ENCODE measurements at regions not wholly inside any gene's neighbourhood (a gene's known extent, or its start where the extent isn't known, plus 50 kb on each side); places are given as distances from the start of the nearest gene placed in this dataset.

GRCh38 chr7:19235680-19236079, 90.5 kb upstream of the FERD3L start:
- TF ChIP-seq, protein P1, sequence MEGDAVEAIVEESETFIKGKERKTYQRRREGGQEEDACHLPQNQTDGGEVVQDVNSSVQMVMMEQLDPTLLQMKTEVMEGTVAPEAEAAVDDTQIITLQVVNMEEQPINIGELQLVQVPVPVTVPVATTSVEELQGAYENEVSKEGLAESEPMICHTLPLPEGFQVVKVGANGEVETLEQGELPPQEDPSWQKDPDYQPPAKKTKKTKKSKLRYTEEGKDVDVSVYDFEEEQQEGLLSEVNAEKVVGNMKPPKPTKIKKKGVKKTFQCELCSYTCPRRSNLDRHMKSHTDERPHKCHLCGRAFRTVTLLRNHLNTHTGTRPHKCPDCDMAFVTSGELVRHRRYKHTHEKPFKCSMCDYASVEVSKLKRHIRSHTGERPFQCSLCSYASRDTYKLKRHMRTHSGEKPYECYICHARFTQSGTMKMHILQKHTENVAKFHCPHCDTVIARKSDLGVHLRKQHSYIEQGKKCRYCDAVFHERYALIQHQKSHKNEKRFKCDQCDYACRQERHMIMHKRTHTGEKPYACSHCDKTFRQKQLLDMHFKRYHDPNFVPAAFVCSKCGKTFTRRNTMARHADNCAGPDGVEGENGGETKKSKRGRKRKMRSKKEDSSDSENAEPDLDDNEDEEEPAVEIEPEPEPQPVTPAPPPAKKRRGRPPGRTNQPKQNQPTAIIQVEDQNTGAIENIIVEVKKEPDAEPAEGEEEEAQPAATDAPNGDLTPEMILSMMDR (IDR thresholded peaks at IDR 0.05 in 8 of 11, conservative IDR thresholded peaks at IDR 0.05 in 3 of 11) = no peak
- TF ChIP-seq POLR2AphosphoS5 (IDR thresholded peaks at IDR 0.05) (no peak), POLR2A (IDR thresholded peaks at IDR 0.05) (no peak)
- H3K27ac ChIP-seq = no peak overlapping the region
- no peak for DNase-seq

DNA sequence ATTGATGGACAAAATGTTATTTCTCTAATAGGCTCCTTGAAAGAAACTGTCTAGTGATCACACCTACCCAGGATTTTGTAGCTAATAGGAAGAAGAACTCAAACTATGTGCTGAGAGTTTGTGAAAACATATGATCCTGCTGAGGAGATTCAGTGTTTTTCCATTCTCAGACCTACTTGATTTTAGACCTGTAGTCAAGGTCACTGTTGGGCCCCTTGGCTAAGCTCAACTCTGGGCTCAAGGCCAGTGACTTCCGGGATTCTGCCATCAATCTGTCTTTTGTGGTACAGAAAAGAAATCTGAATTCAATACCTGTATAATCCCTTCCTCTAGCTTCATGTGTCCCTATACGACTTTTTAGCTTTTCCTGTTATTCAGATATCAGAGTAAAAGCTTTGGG, 79.7 kb upstream of the FERD3L start:
- WGBS, 5 donors = 53 to 73% (median 69%) methylated on average over 2 of the region's 2 CpGs
- TF ChIP-seq POLR2A (IDR thresholded peaks at IDR 0.05) (no peak), POLR2AphosphoS5 (IDR thresholded peaks at IDR 0.05) (no peak)
- TF ChIP-seq, protein P1 (IDR thresholded peaks at IDR 0.05 in 8 of 11, conservative IDR thresholded peaks at IDR 0.05 in 3 of 11) = no peak
- no peak overlapping the region for H3K4me3 ChIP-seq
- no peak for DNase-seq
- H3K27ac ChIP-seq = no peak overlapping the region
- H3K36me3 ChIP-seq = no peaks in the 10 kb centered on the region
- H3K27me3 ChIP-seq (replicated peaks in 1 of 7) = peaks cover 0 to 9% (median 0%) of the 10 kb centered on the region in 7 donors
- intact Hi-C loops (cut with DNase I; ENCODE audit: low total_unique reads) = no loop called here
- H3K4me1 ChIP-seq = no peaks in the 10 kb centered on the region
- peaks cover 0 to 35% (median 6%) of the 10 kb centered on the region in 8 donors for H3K9me3 ChIP-seq

More at GRCh38 chr7:19235680-19236079, 90.5 kb upstream of the FERD3L start:
- WGBS, 5 donors = 84 to 92% (median 89%) methylated on average over 5 of the region's 5 CpGs
- H3K4me1 ChIP-seq = no peaks in the 10 kb centered on the region
- H3K9me3 ChIP-seq = peaks cover 0 to 46% (median 12%) of the 10 kb centered on the region in 8 donors
- intact Hi-C loops (cut with DNase I; ENCODE audit: low total_unique reads) = no loop called here
- no peak overlapping the region for H3K4me3 ChIP-seq
- no peaks in the 10 kb centered on the region for H3K27me3 ChIP-seq (replicated peaks in 1 of 7)
- H3K36me3 ChIP-seq = no peaks in the 10 kb centered on the region

GRCh38 chr7:19215412-19215811, 70.2 kb upstream of the FERD3L start:
- Histone ChIP-seq H3K4me1 (no peaks in the 10 kb centered on the region), H3K27ac (no peak overlapping the region), H3K9me3 (peaks cover 0 to 3% (median 0%) of the 10 kb centered on the region in 8 donors), H3K27me3 (replicated peaks in 1 of 7) (no peaks in the 10 kb centered on the region), H3K36me3 (no peaks in the 10 kb centered on the region), H3K4me3 (no peak overlapping the region)
- DNase-seq = no peak
- TF ChIP-seq, protein P1 (IDR thresholded peaks at IDR 0.05 in 8 of 11, conservative IDR thresholded peaks at IDR 0.05 in 3 of 11) = no peak
- no peak for TF ChIP-seq POLR2AphosphoS5 (IDR thresholded peaks at IDR 0.05)
- no peak for TF ChIP-seq POLR2A (IDR thresholded peaks at IDR 0.05)
- intact Hi-C loops (cut with DNase I; ENCODE audit: low total_unique reads) = no loop called here

- no peaks in the 10 kb centered on the region for H3K36me3 ChIP-seq
- no peak overlapping the region for H3K4me3 ChIP-seq
- H3K27ac ChIP-seq = no peak overlapping the region
- peaks cover 0 to 3% (median 0%) of the 10 kb centered on the region in 8 donors for H3K9me3 ChIP-seq
- intact Hi-C loops (cut with DNase I; ENCODE audit: low total_unique reads) = no loop called here
- no peaks in the 10 kb centered on the region for H3K4me1 ChIP-seq
- DNase-seq = no peak
- TF ChIP-seq POLR2A (IDR thresholded peaks at IDR 0.05) = no peak
- no peak for TF ChIP-seq POLR2AphosphoS5 (IDR thresholded peaks at IDR 0.05)
- TF ChIP-seq, protein P1 (IDR thresholded peaks at IDR 0.05 in 8 of 11, conservative IDR thresholded peaks at IDR 0.05 in 3 of 11) = no peak
- no peaks in the 10 kb centered on the region for H3K27me3 ChIP-seq (replicated peaks in 1 of 7)
- 78 to 88% (median 82%) methylated on average over 6 of the region's 6 CpGs for WGBS, 5 donors
Observed at GRCh38 chr7:19213746-19214145, 68.5 kb upstream of the FERD3L start.
